ENCODE measurements at regions not wholly inside any gene's neighbourhood (a gene's known extent, or its start where the extent isn't known, plus 50 kb on each side); places are given as distances from the start of the nearest gene placed in this dataset.

DNA sequence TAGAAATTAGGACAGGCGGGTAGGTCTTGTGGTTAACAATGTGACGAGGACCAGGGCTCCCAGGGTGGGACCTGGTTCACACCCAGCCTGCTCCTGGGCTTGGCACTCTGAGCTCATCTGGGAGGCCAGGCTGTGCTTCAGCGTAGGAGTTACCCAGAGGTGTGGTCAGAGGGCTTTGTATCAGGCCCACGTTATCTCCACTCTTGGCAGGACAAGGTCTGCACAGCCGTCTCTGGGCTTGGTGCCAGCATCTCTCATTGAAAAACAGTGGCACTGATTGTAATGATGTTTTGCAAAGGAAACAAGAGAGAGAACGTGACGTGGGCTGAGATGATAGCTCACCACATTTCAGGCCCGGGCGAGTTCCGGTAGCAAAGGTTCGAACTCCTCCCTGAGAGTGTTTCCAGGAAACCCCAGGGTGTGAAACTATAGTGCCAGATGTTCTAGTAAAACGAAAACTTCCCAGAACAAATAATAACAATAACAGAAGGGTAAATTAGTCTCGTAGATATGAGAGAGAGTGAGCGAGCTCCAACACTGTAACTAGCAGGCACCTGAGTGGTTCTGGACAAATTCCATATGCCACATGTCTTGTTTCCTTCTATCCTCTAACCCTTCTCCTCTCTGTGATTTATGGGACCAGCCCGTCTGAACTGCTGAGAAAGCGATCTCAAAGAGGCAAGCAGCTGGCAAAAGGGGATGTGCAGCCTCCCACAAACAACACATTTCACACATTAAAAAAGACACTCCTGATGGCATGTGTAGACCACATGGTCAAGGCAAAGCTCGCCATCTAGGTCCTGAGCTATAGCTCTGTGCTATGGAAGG lies 227.3 kb downstream of the KTN1 start:
- H3K9me3 ChIP-seq (ENCODE audit: control insufficient read depth, low read length): no peaks in the 10 kb centered on the region
- no peak overlapping the region for H3K27ac ChIP-seq (ENCODE audit: low read depth, low read length, severe bottlenecking)
- H3K4me1 ChIP-seq (ENCODE audit: control insufficient read depth, insufficient read depth, low read length, poor library complexity, severe bottlenecking): peaks cover 4% of the 10 kb centered on the region
- no peaks in the 10 kb centered on the region for H3K36me3 ChIP-seq (ENCODE audit: control insufficient read depth, insufficient read depth, low read length)
- 96 to 99% methylated on average over 9 to 13 of the region's 17 CpGs for WGBS, 2 experiments (ENCODE audit: insufficient coverage in 2 of 2)
- no peak overlapping the region for H3K4me3 ChIP-seq (ENCODE audit: extremely low read depth, insufficient read depth, low read length, poor library complexity, severe bottlenecking)

DNA sequence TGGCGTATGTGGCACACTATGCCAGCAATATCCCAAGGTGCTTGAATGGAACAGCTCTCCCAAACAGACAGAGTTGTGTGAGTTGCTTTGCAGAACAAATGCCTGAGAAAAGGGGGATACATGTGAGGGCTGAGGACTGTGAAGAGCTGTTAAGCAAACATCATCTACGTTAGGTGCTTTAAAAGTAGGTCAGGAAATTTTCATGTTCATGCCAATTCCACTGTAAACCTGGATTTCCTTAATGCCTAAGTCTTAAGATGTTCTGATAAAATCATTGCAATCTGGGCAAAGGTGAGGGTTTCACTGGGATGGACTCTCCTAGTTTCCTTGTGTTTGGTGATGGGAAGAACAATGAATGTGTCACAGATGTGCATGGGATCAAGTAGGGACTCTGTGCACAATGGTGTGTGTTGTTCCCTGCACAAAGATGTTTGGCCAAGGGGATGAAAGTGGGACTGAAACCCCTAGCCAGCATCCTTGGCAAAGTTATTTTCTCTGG lies 227.9 kb downstream of the KTN1 start:
- 100% methylated on average over 1 to 2 of the region's 2 CpGs for WGBS, 2 experiments (ENCODE audit: insufficient coverage in 2 of 2)
- peaks cover 4% of the 10 kb centered on the region for H3K4me1 ChIP-seq (ENCODE audit: control insufficient read depth, insufficient read depth, low read length, poor library complexity, severe bottlenecking)
- no peak overlapping the region for H3K27ac ChIP-seq (ENCODE audit: low read depth, low read length, severe bottlenecking)
- H3K4me3 ChIP-seq (ENCODE audit: extremely low read depth, insufficient read depth, low read length, poor library complexity, severe bottlenecking): no peak overlapping the region
- no peaks in the 10 kb centered on the region for H3K9me3 ChIP-seq (ENCODE audit: control insufficient read depth, low read length)
- no peaks in the 10 kb centered on the region for H3K36me3 ChIP-seq (ENCODE audit: control insufficient read depth, insufficient read depth, low read length)

DNA sequence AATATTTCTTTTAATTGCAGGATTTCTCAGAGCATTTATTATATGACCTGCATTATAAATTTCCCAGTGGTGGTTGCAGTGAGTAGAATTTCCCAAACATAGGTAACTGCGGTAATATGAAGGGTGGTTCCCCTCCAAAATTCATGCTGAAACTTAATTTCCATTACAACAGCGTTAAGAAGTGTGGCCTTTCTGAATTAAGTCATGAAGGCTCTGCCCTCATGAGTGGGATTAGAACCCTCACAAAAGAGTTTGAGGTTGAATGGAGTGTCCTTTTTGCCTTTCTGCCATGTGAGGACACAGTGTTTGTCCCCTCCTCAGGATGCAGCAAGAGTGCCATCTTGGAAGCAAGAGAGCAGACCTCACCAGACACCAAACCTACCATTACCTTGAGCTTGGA lies 233.6 kb downstream of the KTN1 start:
- 100% methylated on average over 1 of the region's 2 CpGs for WGBS, 2 experiments (ENCODE audit: insufficient coverage in 2 of 2)
- Histone ChIP-seq H3K4me1 (ENCODE audit: control insufficient read depth, insufficient read depth, low read length, poor library complexity, severe bottlenecking) (peaks cover 11% of the 10 kb centered on the region), H3K27ac (ENCODE audit: low read depth, low read length, severe bottlenecking) (no peak overlapping the region), H3K4me3 (ENCODE audit: extremely low read depth, insufficient read depth, low read length, poor library complexity, severe bottlenecking) (no peak overlapping the region), H3K9me3 (ENCODE audit: control insufficient read depth, low read length) (no peaks in the 10 kb centered on the region), H3K36me3 (ENCODE audit: control insufficient read depth, insufficient read depth, low read length) (no peaks in the 10 kb centered on the region)

DNA sequence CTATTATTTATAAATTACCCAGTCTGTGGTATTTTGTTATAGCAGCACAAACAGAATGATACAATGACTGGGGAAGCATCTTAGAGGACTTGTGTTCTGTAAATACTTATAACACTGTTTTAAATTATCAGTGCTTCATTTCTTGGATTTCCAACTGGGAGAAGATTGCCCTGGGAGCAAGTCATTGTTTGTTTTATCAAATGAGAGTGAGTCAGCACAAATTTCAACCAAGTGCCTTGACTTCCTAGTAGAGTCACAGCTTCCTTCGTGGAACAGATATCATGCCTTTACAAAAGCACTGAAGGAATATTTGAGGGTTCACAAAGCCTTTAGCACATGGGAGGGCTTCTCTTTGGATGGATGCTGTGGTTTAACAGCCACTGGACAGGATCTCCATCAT lies 234.1 kb downstream of the KTN1 start:
- Histone ChIP-seq H3K27ac (ENCODE audit: low read depth, low read length, severe bottlenecking) (no peak overlapping the region), H3K9me3 (ENCODE audit: control insufficient read depth, low read length) (no peaks in the 10 kb centered on the region), H3K36me3 (ENCODE audit: control insufficient read depth, insufficient read depth, low read length) (no peaks in the 10 kb centered on the region), H3K4me1 (ENCODE audit: control insufficient read depth, insufficient read depth, low read length, poor library complexity, severe bottlenecking) (peaks cover 11% of the 10 kb centered on the region), H3K4me3 (ENCODE audit: extremely low read depth, insufficient read depth, low read length, poor library complexity, severe bottlenecking) (no peak overlapping the region)
- 67 to 100% methylated on average over 1 of the region's 1 CpG for WGBS, 2 experiments (ENCODE audit: insufficient coverage in 2 of 2)

DNA sequence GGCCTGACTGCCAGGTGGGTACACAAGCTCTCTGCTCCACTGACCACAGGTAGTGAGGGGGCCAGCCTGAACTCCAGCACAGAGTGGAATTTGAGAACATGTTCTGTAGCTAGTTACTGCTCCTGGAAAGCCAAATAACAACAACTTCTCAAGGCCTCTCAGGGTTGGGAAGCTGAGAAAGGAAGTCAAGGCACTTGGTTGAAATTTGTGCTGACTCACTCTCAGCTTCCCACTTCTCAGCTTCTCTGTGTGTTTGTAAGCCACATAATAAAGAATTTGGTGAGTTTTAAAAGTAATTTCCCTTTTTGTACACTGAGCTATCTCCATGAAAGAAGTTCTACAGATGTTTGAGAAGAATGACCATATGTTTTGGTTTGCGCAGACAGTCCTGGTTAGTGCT lies 234.9 kb downstream of the KTN1 start:
- H3K4me1 ChIP-seq (ENCODE audit: control insufficient read depth, insufficient read depth, low read length, poor library complexity, severe bottlenecking): peaks cover 11% of the 10 kb centered on the region
- H3K27ac ChIP-seq (ENCODE audit: low read depth, low read length, severe bottlenecking): no peak overlapping the region
- WGBS, 2 experiments (ENCODE audit: insufficient coverage in 2 of 2): 100% methylated on average over 1 of the region's 1 CpG; no CpG with 5 or more reads in 1 of the 2 experiments
- no peaks in the 10 kb centered on the region for H3K9me3 ChIP-seq (ENCODE audit: control insufficient read depth, low read length)
- no peak overlapping the region for H3K4me3 ChIP-seq (ENCODE audit: extremely low read depth, insufficient read depth, low read length, poor library complexity, severe bottlenecking)
- H3K36me3 ChIP-seq (ENCODE audit: control insufficient read depth, insufficient read depth, low read length): no peaks in the 10 kb centered on the region

DNA sequence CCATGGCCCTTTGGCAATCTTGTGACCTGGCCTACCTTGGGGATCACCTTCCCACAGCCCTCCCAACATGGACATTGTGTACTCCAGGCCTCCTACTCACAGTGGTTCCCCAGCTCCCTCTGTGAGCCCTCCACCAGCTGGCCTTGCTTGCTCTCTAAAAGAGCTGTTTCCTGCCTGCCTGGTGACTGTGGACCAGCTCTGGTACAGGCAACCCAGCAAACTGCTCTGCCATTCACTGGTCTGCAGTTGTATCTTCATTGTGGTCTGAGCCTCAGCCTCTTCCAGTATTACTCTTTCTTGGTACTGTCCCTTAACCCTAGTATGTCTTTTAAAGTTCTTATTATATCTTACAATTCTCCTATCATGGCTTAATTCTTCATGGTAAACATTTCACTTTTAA lies 236.2 kb downstream of the KTN1 start:
- Histone ChIP-seq H3K9me3 (ENCODE audit: control insufficient read depth, low read length) (no peaks in the 10 kb centered on the region), H3K4me1 (ENCODE audit: control insufficient read depth, insufficient read depth, low read length, poor library complexity, severe bottlenecking) (peaks cover 11% of the 10 kb centered on the region), H3K36me3 (ENCODE audit: control insufficient read depth, insufficient read depth, low read length) (no peaks in the 10 kb centered on the region)

DNA sequence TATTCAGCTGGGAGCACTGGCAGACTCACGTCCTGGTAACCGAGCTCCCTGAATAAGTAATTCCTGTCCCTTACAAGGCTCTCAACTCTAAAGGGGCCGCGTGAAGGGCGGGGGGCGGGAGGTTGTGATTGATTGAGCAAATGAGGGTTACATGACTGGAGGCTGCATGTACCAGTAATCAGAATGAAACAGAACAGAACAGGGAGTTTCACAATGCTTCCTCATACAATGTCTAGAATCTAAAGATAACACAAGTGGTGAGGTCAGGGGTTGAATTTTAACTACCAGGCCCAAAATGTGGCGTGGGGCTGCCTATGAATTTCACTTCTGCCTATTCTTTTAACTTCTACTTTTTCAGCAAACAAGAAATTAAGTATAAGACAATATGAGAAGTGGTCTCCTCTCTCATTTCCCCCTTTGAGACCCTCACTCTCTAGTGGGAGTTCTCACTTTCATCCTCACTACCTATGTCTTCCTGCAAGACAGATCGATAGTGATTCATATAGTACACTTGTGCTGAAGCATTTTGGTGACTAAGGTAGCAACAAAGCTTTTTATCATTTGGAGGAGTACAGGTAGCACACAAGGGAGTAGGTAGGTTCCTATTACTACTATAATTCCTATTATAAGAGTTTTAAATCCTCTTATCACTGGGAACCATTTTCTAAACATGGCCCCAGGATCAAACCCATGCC lies 239.8 kb downstream of the KTN1 start:
- WGBS, 2 experiments (ENCODE audit: insufficient coverage in 2 of 2): no CpG with 5 or more reads among the region's 8 CpGs
- Histone ChIP-seq H3K4me1 (ENCODE audit: control insufficient read depth, insufficient read depth, low read length, poor library complexity, severe bottlenecking) (peaks cover 4% of the 10 kb centered on the region), H3K4me3 (ENCODE audit: extremely low read depth, insufficient read depth, low read length, poor library complexity, severe bottlenecking) (no peak overlapping the region), H3K36me3 (ENCODE audit: control insufficient read depth, insufficient read depth, low read length) (no peaks in the 10 kb centered on the region), H3K9me3 (ENCODE audit: control insufficient read depth, low read length) (peaks cover 3% of the 10 kb centered on the region), H3K27ac (ENCODE audit: low read depth, low read length, severe bottlenecking) (no peak overlapping the region)

More for the DNA sequence above, 236.2 kb downstream of the KTN1 start:
- no peak overlapping the region for H3K27ac ChIP-seq (ENCODE audit: low read depth, low read length, severe bottlenecking)
- no peak overlapping the region for H3K4me3 ChIP-seq (ENCODE audit: extremely low read depth, insufficient read depth, low read length, poor library complexity, severe bottlenecking)

DNA sequence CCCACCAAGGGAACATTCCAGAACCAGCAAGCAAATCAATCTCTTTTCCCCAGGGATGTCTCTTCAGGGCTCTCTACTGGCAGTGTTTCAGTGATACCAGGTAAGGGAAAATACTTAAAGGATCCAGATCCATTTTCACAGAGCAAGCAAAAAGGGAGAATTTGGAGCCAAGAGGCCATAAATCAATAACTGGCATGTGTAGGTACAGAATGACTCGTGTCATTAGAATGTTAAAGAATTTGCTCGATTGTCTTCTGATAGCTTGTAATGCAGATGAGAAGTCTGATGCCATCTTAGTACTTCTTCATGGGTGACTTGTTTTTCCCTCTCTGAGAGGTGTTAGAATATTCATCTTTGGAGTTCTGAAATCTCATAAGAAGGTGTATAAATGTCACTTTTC lies 242.9 kb downstream of the KTN1 start:
- no peak overlapping the region for H3K27ac ChIP-seq (ENCODE audit: low read depth, low read length, severe bottlenecking)
- peaks cover 3% of the 10 kb centered on the region for H3K9me3 ChIP-seq (ENCODE audit: control insufficient read depth, low read length)
- 78 to 83% methylated on average over 2 of the region's 2 CpGs for WGBS, 2 experiments (ENCODE audit: insufficient coverage in 2 of 2)
- no peaks in the 10 kb centered on the region for H3K4me1 ChIP-seq (ENCODE audit: control insufficient read depth, insufficient read depth, low read length, poor library complexity, severe bottlenecking)
- no peaks in the 10 kb centered on the region for H3K36me3 ChIP-seq (ENCODE audit: control insufficient read depth, insufficient read depth, low read length)
- no peak overlapping the region for H3K4me3 ChIP-seq (ENCODE audit: extremely low read depth, insufficient read depth, low read length, poor library complexity, severe bottlenecking)

DNA sequence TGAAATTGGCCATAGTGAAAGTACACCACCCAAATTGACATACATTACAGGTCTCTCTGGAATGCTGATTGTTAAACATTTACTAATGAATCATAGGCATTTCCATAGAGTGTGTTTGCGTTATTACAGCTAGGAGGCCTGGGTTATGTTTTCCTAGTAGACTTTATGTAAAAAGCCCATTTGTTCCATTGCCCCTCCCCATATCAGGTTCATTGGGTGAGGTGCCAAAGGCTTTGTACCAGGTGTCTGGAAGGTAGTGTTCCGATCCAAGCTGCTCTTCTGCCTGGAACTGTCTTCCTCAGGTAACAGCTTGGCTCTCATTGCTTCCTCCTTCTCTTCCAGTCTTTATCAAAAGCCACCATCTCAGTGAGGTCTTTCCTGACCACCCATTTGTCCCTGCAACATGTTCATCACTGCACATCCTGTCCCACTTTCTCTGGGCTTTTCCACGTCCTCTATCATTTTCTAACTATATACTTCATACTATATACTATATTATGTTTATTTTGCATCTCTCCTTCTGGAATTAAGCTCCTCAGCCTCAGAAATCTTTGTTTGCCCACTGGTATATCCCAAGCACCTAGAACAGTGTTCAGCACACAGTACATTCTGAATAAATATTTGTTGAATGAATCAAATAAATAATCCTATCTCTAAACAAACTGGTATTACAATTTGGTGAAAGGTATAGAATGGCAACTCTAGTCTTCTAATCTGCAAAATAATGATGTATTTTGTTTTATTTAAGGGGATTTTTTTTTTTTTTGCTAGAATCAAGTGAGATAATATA lies 252.3 kb downstream of the KTN1 start:
- 78% methylated on average over 1 of the region's 3 CpGs; no CpG with 5 or more reads in 1 of the 2 experiments for WGBS, 2 experiments (ENCODE audit: insufficient coverage in 2 of 2)
- Histone ChIP-seq H3K27ac (ENCODE audit: low read depth, low read length, severe bottlenecking) (no peak overlapping the region), H3K36me3 (ENCODE audit: control insufficient read depth, insufficient read depth, low read length) (no peaks in the 10 kb centered on the region), H3K9me3 (ENCODE audit: control insufficient read depth, low read length) (no peaks in the 10 kb centered on the region), H3K4me1 (ENCODE audit: control insufficient read depth, insufficient read depth, low read length, poor library complexity, severe bottlenecking) (no peaks in the 10 kb centered on the region), H3K4me3 (ENCODE audit: extremely low read depth, insufficient read depth, low read length, poor library complexity, severe bottlenecking) (no peak overlapping the region)

DNA sequence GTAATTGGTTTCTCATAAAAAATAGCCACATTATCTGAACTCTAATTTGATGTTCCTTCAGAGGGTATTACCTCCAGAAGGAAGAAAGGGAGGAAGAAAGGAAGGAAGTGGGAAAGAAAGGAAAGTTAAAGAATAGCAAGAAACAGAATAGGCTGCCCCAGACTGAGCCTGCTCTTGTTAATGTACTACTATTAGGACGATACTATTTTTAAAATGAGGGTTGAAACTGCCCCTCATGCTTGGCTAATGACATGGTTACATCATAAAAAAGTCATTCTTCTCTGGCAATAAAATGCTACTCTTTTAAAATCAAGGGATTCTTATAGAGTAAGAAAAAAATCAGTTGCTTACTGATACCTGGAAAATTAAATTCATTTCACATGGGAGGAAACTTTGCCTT lies 253.0 kb downstream of the KTN1 start:
- Histone ChIP-seq H3K4me3 (ENCODE audit: extremely low read depth, insufficient read depth, low read length, poor library complexity, severe bottlenecking) (no peak overlapping the region), H3K36me3 (ENCODE audit: control insufficient read depth, insufficient read depth, low read length) (no peaks in the 10 kb centered on the region), H3K4me1 (ENCODE audit: control insufficient read depth, insufficient read depth, low read length, poor library complexity, severe bottlenecking) (no peaks in the 10 kb centered on the region), H3K27ac (ENCODE audit: low read depth, low read length, severe bottlenecking) (no peak overlapping the region), H3K9me3 (ENCODE audit: control insufficient read depth, low read length) (no peaks in the 10 kb centered on the region)
- no CpG with 5 or more reads among the region's 1 CpG for WGBS, 2 experiments (ENCODE audit: insufficient coverage in 2 of 2)

All from mesodermal cell (in vitro differentiated cells).